Liver (tissue), 8 donors: ENCODE measurements at regions not wholly inside any gene's neighbourhood (a gene's known extent, or its start where the extent isn't known, plus 50 kb on each side); places are given as distances from the start of the nearest gene placed in this dataset.

ENCODE experiments used
- DNase-seq: peaks from one replicate; pipeline ENCODE4 v3.0.0-alpha.2; 2017; ENCODE audit warnings: low spot score
- H3K27ac ChIP-seq, 2 donors: one replicate each; pipeline ENCODE4 v1.7.0; 2013; ENCODE audit warnings: inconsistent platforms in 2 of 2, low read length in 2 of 2, control low read depth in 1 of 2, low read depth in 1 of 2, mild to moderate bottlenecking in 1 of 2
- H3K27me3 ChIP-seq, 4 donors: one replicate each; pipeline versions ENCODE4 v1.6.1 to v1.7.0; 2013; ENCODE audit warnings: low read length in 3 of 4, inconsistent platforms in 1 of 4, mild to moderate bottlenecking in 1 of 4, moderate library complexity in 1 of 4; ENCODE audit not compliant: control insufficient read depth in 4 of 4, insufficient read depth in 4 of 4
- H3K36me3 ChIP-seq, 4 donors: one replicate each; pipeline versions ENCODE4 v1.6.1 to v1.7.0; 2013; ENCODE audit warnings: low read length in 3 of 4, mild to moderate bottlenecking in 3 of 4, low read depth in 1 of 4, moderate library complexity in 1 of 4; ENCODE audit not compliant: control insufficient read depth in 4 of 4, insufficient read depth in 3 of 4
- H3K4me1 ChIP-seq, 4 donors: one replicate each; pipeline versions ENCODE4 v1.6.1 to v1.7.0; 2013; ENCODE audit warnings: low read length in 3 of 4, mild to moderate bottlenecking in 3 of 4, moderate library complexity in 1 of 4; ENCODE audit not compliant: control insufficient read depth in 4 of 4, insufficient read depth in 4 of 4
- H3K4me3 ChIP-seq, 3 donors: one replicate each; pipeline versions ENCODE4 v1.6.1 to v1.7.0; 2013; ENCODE audit warnings: low read length in 3 of 3, control low read depth in 1 of 3, low read depth in 1 of 3, mild to moderate bottlenecking in 1 of 3
- H3K9ac ChIP-seq, 2 donors: one replicate each; pipeline ENCODE4 v1.7.0; 2013; ENCODE audit warnings: low read length in 2 of 2, mild to moderate bottlenecking in 2 of 2, moderate library complexity in 2 of 2, control low read depth in 1 of 2, low read depth in 1 of 2
- H3K9me3 ChIP-seq, 4 donors: one replicate each; pipeline versions ENCODE4 v1.6.1 to v1.7.0; 2013; ENCODE audit warnings: low read length in 3 of 4; ENCODE audit not compliant: control insufficient read depth in 4 of 4
- CTCF ChIP-seq: fragments of 150-350 bp; IDR thresholded peaks from 2 replicates; pipeline ENCODE4 v1.5.1; 2017; ENCODE audit warnings: improper control_type of control experiment, low read depth, low read length; ENCODE audit not compliant: missing input control
- HNF4G ChIP-seq: IDR thresholded peaks from 2 replicates; pipeline ENCODE4 v1.6.1; 2016; ENCODE audit warnings: antibody characterized with exemption
- JUND ChIP-seq, 2 donors: IDR thresholded peaks; 2 replicates each; pipeline ENCODE4 v1.6.1; 2016; ENCODE audit warnings: antibody characterized with exemption in 2 of 2
- MAX ChIP-seq: IDR thresholded peaks from 2 replicates; pipeline ENCODE4 v1.6.1; 2016; ENCODE audit warnings: antibody characterized with exemption
- NR2F2 ChIP-seq: IDR thresholded peaks from 2 replicates; pipeline ENCODE4 v1.6.1; 2016; ENCODE audit warnings: antibody characterized with exemption
- RAD21 ChIP-seq, 2 donors: IDR thresholded peaks; 2 replicates each; pipeline ENCODE4 v1.6.1; 2016; ENCODE audit warnings: antibody characterized with exemption in 2 of 2, mild to moderate bottlenecking in 2 of 2
- REST ChIP-seq: IDR thresholded peaks from 2 replicates; pipeline ENCODE4 v1.6.1; 2016; ENCODE audit warnings: antibody characterized with exemption, mild to moderate bottlenecking
- RXRA ChIP-seq, 2 donors: IDR thresholded peaks; 2 replicates each; pipeline ENCODE4 v1.6.1; 2017 to 2018; ENCODE audit warnings: antibody characterized with exemption in 2 of 2, mild to moderate bottlenecking in 1 of 2
- WGBS: extraction: QIAGEN DNeasy Blood & Tissue Kit; methylation state at CpG from one replicate; pipeline ENCODE4 v1.1.7; 2013; 5-methylcytosine and 5-hydroxymethylcytosine counted together
- TF ChIP-seq, protein P1 (sequence below): IDR thresholded peaks from 2 replicates; pipeline ENCODE4 v1.6.1; 2016; ENCODE audit warnings: antibody characterized with exemption
- donor health status: healthy.
- donor health status: healthy.
- donor health status: healthy.
- donor health status: healthy.
- donor health status: healthy.

DNA sequence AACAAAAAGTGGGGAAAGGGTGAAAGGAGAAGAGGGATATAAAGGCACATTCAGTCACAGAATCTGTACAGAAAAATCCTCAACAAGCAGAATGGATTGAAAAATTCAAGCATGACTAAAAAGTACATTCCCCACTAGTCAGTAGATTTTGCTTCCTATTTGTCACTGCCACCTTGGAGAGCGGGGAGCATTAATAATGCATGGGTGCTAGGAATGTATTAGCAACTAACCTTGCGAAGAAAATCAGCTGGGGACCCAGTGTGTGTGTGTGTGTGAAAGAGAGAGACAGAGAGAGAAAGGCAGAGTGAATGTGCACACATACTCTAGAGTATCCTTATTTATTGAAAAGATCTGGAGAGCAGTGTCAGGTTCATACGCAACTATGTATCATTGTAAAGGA lies 968.7 kb upstream of the ZEB2 start:
- no peak overlapping the region for H3K4me3 ChIP-seq
- H3K27ac ChIP-seq, result no peak overlapping the region
- H3K36me3 ChIP-seq, result no peaks in the 10 kb centered on the region
- no peak for TF ChIP-seq NR2F2
- TF ChIP-seq RAD21 (IDR thresholded peaks at IDR 0.05), result no peak
- TF ChIP-seq CTCF, result no peak
- TF ChIP-seq REST, result no peak
- TF ChIP-seq, protein P1, sequence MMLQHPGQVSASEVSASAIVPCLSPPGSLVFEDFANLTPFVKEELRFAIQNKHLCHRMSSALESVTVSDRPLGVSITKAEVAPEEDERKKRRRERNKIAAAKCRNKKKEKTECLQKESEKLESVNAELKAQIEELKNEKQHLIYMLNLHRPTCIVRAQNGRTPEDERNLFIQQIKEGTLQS, result no peak
- no peak for TF ChIP-seq HNF4G
- TF ChIP-seq JUND (IDR thresholded peaks at IDR 0.05), result no peak
- no peak for TF ChIP-seq RXRA (IDR thresholded peaks at IDR 0.05)
- TF ChIP-seq MAX, result no peak
- H3K4me1 ChIP-seq, result no peaks in the 10 kb centered on the region
- no peak for DNase-seq
- 91% methylated on average over 3 of the region's 3 CpGs for WGBS
- H3K27me3 ChIP-seq, result peaks cover 0 to 2% (median 0%) of the 10 kb centered on the region in 4 donors
- H3K9me3 ChIP-seq, result peaks cover 0 to 2% (median 0%) of the 10 kb centered on the region in 4 donors
- H3K9ac ChIP-seq, result no peak overlapping the region

DNA sequence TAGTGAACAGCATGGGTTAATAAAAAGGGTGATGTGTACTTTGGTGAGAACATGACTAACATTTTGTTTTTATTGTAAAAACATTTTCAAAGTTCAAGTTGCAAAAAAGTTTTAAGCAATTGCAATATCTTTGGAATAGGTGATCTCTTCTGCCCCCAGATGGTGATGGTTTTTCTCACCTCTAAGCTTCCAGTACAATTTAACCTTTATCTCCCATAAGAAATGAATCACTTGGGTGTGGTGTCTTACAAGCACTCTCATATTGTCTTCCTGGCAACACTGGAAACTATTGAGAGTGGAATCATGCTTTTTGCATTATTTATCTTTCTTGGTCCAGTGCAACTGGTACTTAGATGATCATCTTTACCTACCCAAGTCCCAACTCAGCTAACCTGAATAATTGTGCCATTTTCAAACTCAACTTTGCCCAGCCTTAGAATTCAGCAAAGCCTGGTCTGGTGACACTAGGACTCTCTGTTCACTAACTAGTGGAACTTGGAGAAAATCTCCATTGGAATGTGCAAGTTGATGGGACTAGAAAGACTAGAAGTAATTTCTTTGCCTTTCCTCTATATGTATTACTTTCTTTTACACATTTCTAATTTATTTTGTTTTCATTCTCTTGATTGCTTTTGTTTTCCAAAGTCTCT lies 964.7 kb upstream of the ZEB2 start:
- DNase-seq, result no peak
- no peak overlapping the region for H3K27ac ChIP-seq
- no peak overlapping the region for H3K9ac ChIP-seq
- peaks cover 0 to 2% (median 0%) of the 10 kb centered on the region in 4 donors for H3K27me3 ChIP-seq
- H3K9me3 ChIP-seq, result no peaks in the 10 kb centered on the region
- H3K4me1 ChIP-seq, result no peaks in the 10 kb centered on the region
- peak; percentile 22 for TF ChIP-seq CTCF
- TF ChIP-seq RAD21 (IDR thresholded peaks at IDR 0.05), result peak; percentile 51 to 61
- no peak for TF ChIP-seq RXRA (IDR thresholded peaks at IDR 0.05)
- no peak overlapping the region for H3K4me3 ChIP-seq
- H3K36me3 ChIP-seq, result no peaks in the 10 kb centered on the region
